NCI-H446 (cell line): ENCODE measurements at regions not wholly inside any gene's neighbourhood (a gene's known extent, or its start where the extent isn't known, plus 50 kb on each side); places are given as distances from the start of the nearest gene placed in this dataset.

ENCODE experiments used
- DNase-seq, 2 experiments: peaks; one replicate each; lab custom pipeline; 2025; lab: John Stamatoyannopoulos, UW

- no peak for DNase-seq
Observed at GRCh38 chr15:95368755-95369601, 961.5 kb upstream of the NR2F2 start.

- no peak for DNase-seq
Observed at GRCh38 chr15:95370291-95370690, 960.2 kb upstream of the NR2F2 start.

- no peak for DNase-seq
Observed at GRCh38 chr15:95371664-95372063, 958.8 kb upstream of the NR2F2 start.

- no peak for DNase-seq
Observed at GRCh38 chr15:95375281-95375680, 955.2 kb upstream of the NR2F2 start.

GRCh38 chr15:95377258-95377852 is 953.1 kb upstream of the NR2F2 start:
- DNase-seq, result no peak

- DNase-seq, result no peak
Observed at GRCh38 chr15:95394186-95395067, 936.1 kb upstream of the NR2F2 start.

- DNase-seq, result no peak
Observed at GRCh38 chr15:95400428-95400827, 930.1 kb upstream of the NR2F2 start.

GRCh38 chr15:95401587-95401986 is 928.9 kb upstream of the NR2F2 start:
- no peak for DNase-seq

- no peak for DNase-seq
Observed at GRCh38 chr15:95405447-95405846, 925.1 kb upstream of the NR2F2 start.

GRCh38 chr15:95407534-95407933 is 923.0 kb upstream of the NR2F2 start:
- DNase-seq, result no peak

- DNase-seq, result no peak
Observed at GRCh38 chr15:95409211-95409610, 921.3 kb upstream of the NR2F2 start.

- no peak for DNase-seq
Observed at GRCh38 chr15:95409626-95410310, 920.7 kb upstream of the NR2F2 start.

- no peak for DNase-seq
Observed at GRCh38 chr15:95410757-95411156, 919.7 kb upstream of the NR2F2 start.

GRCh38 chr15:95416576-95416975 is 913.9 kb upstream of the NR2F2 start:
- no peak for DNase-seq

- DNase-seq, result no peak
Observed at GRCh38 chr15:95417761-95418160, 912.7 kb upstream of the NR2F2 start.

GRCh38 chr15:95422255-95422654 is 908.2 kb upstream of the NR2F2 start:
- DNase-seq, result no peak

- DNase-seq, result no peak
Observed at GRCh38 chr15:95425859-95426258, 904.6 kb upstream of the NR2F2 start.

- DNase-seq, result no peak
Observed at GRCh38 chr15:95429345-95429744, 901.2 kb upstream of the NR2F2 start.

- DNase-seq, result no peak
Observed at GRCh38 chr15:95431518-95431917, 899.0 kb upstream of the NR2F2 start.

GRCh38 chr15:95432878-95433405 is 897.6 kb upstream of the NR2F2 start:
- DNase-seq, result no peak

- DNase-seq, result no peak
Observed at GRCh38 chr15:95439922-95440376, 890.6 kb upstream of the NR2F2 start.

GRCh38 chr15:95440712-95441111 is 889.8 kb upstream of the NR2F2 start:
- no peak for DNase-seq
